ENCODE measurements at regions not wholly inside any gene's neighbourhood (a gene's known extent, or its start where the extent isn't known, plus 50 kb on each side); places are given as distances from the start of the nearest gene placed in this dataset.

- Histone ChIP-seq H3K4me2 (ENCODE audit: low read length) (no peak overlapping the region), H3K4me1 (ENCODE audit: control insufficient read depth in 1 of 2, insufficient read depth in 2 of 2, low read length in 2 of 2) (no peaks in the 10 kb centered on the region), H3K9me3 (ENCODE audit: control insufficient read depth in 1 of 2, insufficient read depth in 1 of 2, low read depth in 1 of 2, low read length in 2 of 2) (no peaks in the 10 kb centered on the region), H3K4me3 (replicated peaks in 1 of 2; ENCODE audit: low read depth in 1 of 2, low read length in 2 of 2) (no peak overlapping the region), H3K27ac (ENCODE audit: low read depth, low read length) (no peak overlapping the region), H4K20me1 (ENCODE audit: insufficient read depth) (no peaks in the 10 kb centered on the region), H3K9me2 (ENCODE audit: insufficient read depth) (no peaks in the 10 kb centered on the region), H3K36me3 (ENCODE audit: control insufficient read depth in 1 of 2, insufficient read depth in 2 of 2, low read length in 2 of 2) (no peaks in the 10 kb centered on the region), H2AFZ (ENCODE audit: low read depth, low read length, poor library complexity, severe bottlenecking) (no peak overlapping the region), H3K79me2 (ENCODE audit: insufficient read depth, low read length) (no peaks in the 10 kb centered on the region), H3K27me3 (ENCODE audit: insufficient read depth, low read length) (peaks cover 51% of the 10 kb centered on the region), H3K9ac (ENCODE audit: low read length) (no peak overlapping the region)
- ATAC-seq (no peak), DNase-seq (ENCODE audit: low read depth, low spot score) (no peak)
- ChIA-PET POLR2A (no interaction called here), CTCF (no interaction called here), RAD21 (ENCODE audit: low non-redundant PET in 1 of 2, low total read pairs in 2 of 2, uncharacterized antibody in 2 of 2, unreplicated experiment in 2 of 2) (no interaction called here)
- intact Hi-C loops (cut with micrococcal nuclease), result no loop called here
- TF ChIP-seq YY1 (IDR thresholded peaks at IDR 0.05; ENCODE audit: extremely low read depth, insufficient replicate concordance, low read depth, low read length) (no peak), CTCF (IDR thresholded peaks at IDR 0.05 in 2 of 3, conservative IDR thresholded peaks at IDR 0.05 in 1 of 3; ENCODE audit: borderline replicate concordance in 1 of 3, insufficient read depth in 1 of 3, low read depth in 2 of 3, low read length in 2 of 3) (no peak), FOSL1 (IDR thresholded peaks at IDR 0.05; ENCODE audit: low read depth) (no peak), SP1 (IDR thresholded peaks at IDR 0.05; ENCODE audit: low read depth) (no peak), RAD21 (IDR thresholded peaks at IDR 0.05; ENCODE audit: low read depth) (no peak), POLR2AphosphoS5 (IDR thresholded peaks at IDR 0.05; ENCODE audit: low read depth, low read length) (no peak), EGR1 (IDR thresholded peaks at IDR 0.05; ENCODE audit: low read depth) (no peak), EZH2phosphoT487 (IDR thresholded peaks at IDR 0.05; ENCODE audit: borderline replicate concordance) (no peak), ATF3 (IDR thresholded peaks at IDR 0.05) (no peak), ZBTB33 (IDR thresholded peaks at IDR 0.05; ENCODE audit: extremely low read depth, insufficient replicate concordance, low read length) (no peak), JUND (IDR thresholded peaks at IDR 0.05) (no peak), POLR2A (IDR thresholded peaks at IDR 0.05; ENCODE audit: borderline replicate concordance, extremely low read depth, insufficient read depth, insufficient read length) (no peak), SRF (IDR thresholded peaks at IDR 0.05; ENCODE audit: low read depth) (no peak)
- no TSS peak for BruUV-seq (replicated peaks)
Measured at GRCh38 chr1:90459570-90459969, 257.5 kb downstream of the BARHL2 start.
